A549 (cell line): ENCODE measurements at regions not wholly inside any gene's neighbourhood (a gene's known extent, or its start where the extent isn't known, plus 50 kb on each side); places are given as distances from the start of the nearest gene placed in this dataset.

Experiments used
- BCL3 ChIP-seq: fragments of >200 bp; sonication (Bioruptor Twin); formaldehyde crosslinking; IDR thresholded peaks from 3 replicates; pipeline ENCODE4 v1.6.1; 2016
- CTCF ChIP-seq: fragments of >200 bp; sonication (Bioruptor Twin); formaldehyde crosslinking; IDR thresholded peaks from 3 replicates; pipeline ENCODE4 v1.5.1; 2016
- FOSL2 ChIP-seq, 2 experiments: fragments of 450-650 bp in 1 of 2; fragments of >200 bp in 1 of 2; sonication (Bioruptor Twin) in 1 of 2; formaldehyde crosslinking; IDR thresholded peaks; 2 replicates each; pipeline versions ENCODE4 v1.5.0 to v1.6.1; 2016 to 2020; ENCODE audit warnings: mild to moderate bottlenecking in 1 of 2, moderate library complexity in 1 of 2
- HDAC2 ChIP-seq: fragments of 200-600 bp; sonication (generic); IDR thresholded peaks from 2 replicates; pipeline ENCODE4 v1.6.1; 2016
- HMGXB4 ChIP-seq: fragments of 250-450 bp; sonication (Bioruptor Pico); IDR thresholded peaks from 2 replicates; pipeline ENCODE4 v1.5.0; 2021; ENCODE audit warnings: mild to moderate bottlenecking, moderate library complexity, borderline replicate concordance
- KDM1A ChIP-seq: fragments of 200-600 bp; sonication (generic); IDR thresholded peaks from 2 replicates; pipeline ENCODE4 v1.6.1; 2016; ENCODE audit warnings: low read depth, mild to moderate bottlenecking
- KDM5A ChIP-seq: fragments of 200-600 bp; sonication (generic); IDR thresholded peaks from 2 replicates; pipeline ENCODE4 v1.6.1; 2016; ENCODE audit warnings: antibody characterized with exemption, mild to moderate bottlenecking
- MYC ChIP-seq: IDR thresholded peaks from 2 replicates; pipeline ENCODE4 v1.6.1; 2012; ENCODE audit warnings: mild to moderate bottlenecking, inconsistent platforms, low read length, improper control_type of control experiment, borderline replicate concordance
- NPAS2 ChIP-seq: fragments of 250-450 bp; sonication (Bioruptor Pico); IDR thresholded peaks from 2 replicates; pipeline ENCODE4 v1.8.0; 2022; ENCODE audit warnings: mild to moderate bottlenecking, moderate library complexity, borderline replicate concordance
- POLR2A ChIP-seq: IDR thresholded peaks from 2 replicates; pipeline ENCODE4 v1.6.1; 2012; ENCODE audit warnings: mild to moderate bottlenecking, low read length
- RAD21 ChIP-seq, 2 experiments: fragments of >200 bp in 1 of 2; sonication (Bioruptor Twin) in 1 of 2; formaldehyde crosslinking in 1 of 2; IDR thresholded peaks in 1 of 2; conservative IDR thresholded peaks in 1 of 2; 2 replicates in 1 of 2; 3 replicates in 1 of 2; pipeline ENCODE4 v1.6.1; 2012 to 2018; ENCODE audit warnings: inconsistent platforms in 1 of 2
- RFX5 ChIP-seq: fragments of 450-650 bp; IDR thresholded peaks from 2 replicates; pipeline ENCODE4 v1.7.1; 2014; ENCODE audit warnings: antibody characterized with exemption, mild to moderate bottlenecking, moderate library complexity
- TFCP2L1 ChIP-seq: fragments of 250-450 bp; sonication (Bioruptor Pico); IDR thresholded peaks from 2 replicates; pipeline ENCODE4 v1.5.0; 2021; ENCODE audit warnings: mild to moderate bottlenecking
- TP53 ChIP-seq: fragments of 250-450 bp; sonication (Bioruptor Pico); IDR thresholded peaks from 2 replicates; pipeline ENCODE4 v1.5.0; 2021; ENCODE audit warnings: mild to moderate bottlenecking, moderate library complexity

GRCh38 chr6:100134297-100134696, 140.3 kb upstream of the MCHR2 start:
- TF ChIP-seq POLR2A (no peak), KDM1A (no peak), FOSL2 (IDR thresholded peaks at IDR 0.05) (no peak), FOSL2 (CRISPR knock-in tag; IDR thresholded peaks at IDR 0.05) (no peak), TFCP2L1 (CRISPR knock-in tag) (no peak), CTCF (no peak), HMGXB4 (CRISPR knock-in tag) (no peak), RAD21 (conservative IDR thresholded peaks at IDR 0.05 in 1 of 2, IDR thresholded peaks at IDR 0.05 in 1 of 2) (no peak), MYC (no peak), BCL3 (no peak), TP53 (CRISPR knock-in tag) (no peak), HDAC2 (no peak), KDM5A (no peak), RFX5 (no peak), NPAS2 (no peak)
